HEK293T (cell line): ENCODE measurements at regions not wholly inside any gene's neighbourhood (a gene's known extent, or its start where the extent isn't known, plus 50 kb on each side); places are given as distances from the start of the nearest gene placed in this dataset.

Source experiments
- CTCF ChIA-PET: fragments of 350-600 bp; formaldehyde crosslinking; extraction: SDS; loops from one replicate; lab custom pipeline; 2021; ENCODE audit warnings: antibody characterized with exemption, inconsistent platforms; lab: Yijun Ruan, JAX
- POLR2A ChIA-PET: fragments of 350-600 bp; formaldehyde crosslinking; extraction: SDS; loops from one replicate; lab custom pipeline; 2020; ENCODE audit warnings: antibody characterized with exemption, inconsistent platforms; lab: Yijun Ruan, JAX
- DNase-seq: peaks from one replicate; pipeline ENCODE4 v3.0.0; 2012; ENCODE audit warnings: mixed read lengths; ENCODE audit errors: extremely low spot score
- ARNT ChIP-seq: fragments of 450-650 bp; IDR thresholded peaks from 2 replicates; pipeline ENCODE4 v1.6.1; 2017; ENCODE audit warnings: mild to moderate bottlenecking
- BHLHE40 ChIP-seq: fragments of 450-650 bp; IDR thresholded peaks from 2 replicates; pipeline ENCODE4 v1.6.1; 2016; ENCODE audit warnings: mild to moderate bottlenecking, moderate library complexity, borderline replicate concordance
- CTBP1 ChIP-seq: fragments of 450-650 bp; IDR thresholded peaks from 2 replicates; pipeline ENCODE4 v1.6.1; 2016; ENCODE audit warnings: borderline replicate concordance
- ELF4 ChIP-seq: fragments of 450-650 bp; IDR thresholded peaks from 2 replicates; pipeline ENCODE4 v1.6.1; 2017; ENCODE audit warnings: antibody characterized with exemption
- FOXA1 ChIP-seq: fragments of 450-650 bp; IDR thresholded peaks from 2 replicates; pipeline ENCODE4 v1.6.1; 2016; ENCODE audit warnings: mild to moderate bottlenecking
- FOXK2 ChIP-seq: fragments of 450-650 bp; IDR thresholded peaks from 2 replicates; pipeline ENCODE4 v1.6.1; 2016; ENCODE audit warnings: mild to moderate bottlenecking
- FOXM1 ChIP-seq: fragments of 450-650 bp; IDR thresholded peaks from 2 replicates; pipeline ENCODE4 v1.6.1; 2017; ENCODE audit warnings: mild to moderate bottlenecking, borderline replicate concordance
- HDGF ChIP-seq: fragments of 450-650 bp; IDR thresholded peaks from 2 replicates; pipeline ENCODE4 v1.6.1; 2017; ENCODE audit warnings: antibody characterized with exemption, borderline replicate concordance
- L3MBTL2 ChIP-seq: fragments of 450-650 bp; conservative IDR thresholded peaks from 2 replicates; pipeline ENCODE4 v1.6.1; 2016; ENCODE audit warnings: mild to moderate bottlenecking
- LEF1 ChIP-seq: fragments of 450-650 bp; IDR thresholded peaks from 2 replicates; pipeline ENCODE4 v1.6.1; 2017; ENCODE audit warnings: mild to moderate bottlenecking, borderline replicate concordance
- NFRKB ChIP-seq: fragments of 450-650 bp; IDR thresholded peaks from 2 replicates; pipeline ENCODE4 v1.6.1; 2016; ENCODE audit warnings: mild to moderate bottlenecking, moderate library complexity
- SP1 ChIP-seq: fragments of 450-650 bp; IDR thresholded peaks from 2 replicates; pipeline ENCODE4 v1.6.1; 2017
- SUZ12 ChIP-seq: fragments of 450-650 bp; IDR thresholded peaks from 2 replicates; pipeline ENCODE4 v1.6.1; 2016; ENCODE audit warnings: mild to moderate bottlenecking
- TARDBP ChIP-seq: fragments of 450-650 bp; IDR thresholded peaks from 2 replicates; pipeline ENCODE4 v1.6.1; 2016
- ZNF384 ChIP-seq: fragments of 450-650 bp; IDR thresholded peaks from 2 replicates; pipeline ENCODE4 v1.6.1; 2016
- TF ChIP-seq, protein P1 (sequence below): fragments of 450-650 bp; IDR thresholded peaks from 2 replicates; pipeline ENCODE4 v1.6.1; 2016

DNA sequence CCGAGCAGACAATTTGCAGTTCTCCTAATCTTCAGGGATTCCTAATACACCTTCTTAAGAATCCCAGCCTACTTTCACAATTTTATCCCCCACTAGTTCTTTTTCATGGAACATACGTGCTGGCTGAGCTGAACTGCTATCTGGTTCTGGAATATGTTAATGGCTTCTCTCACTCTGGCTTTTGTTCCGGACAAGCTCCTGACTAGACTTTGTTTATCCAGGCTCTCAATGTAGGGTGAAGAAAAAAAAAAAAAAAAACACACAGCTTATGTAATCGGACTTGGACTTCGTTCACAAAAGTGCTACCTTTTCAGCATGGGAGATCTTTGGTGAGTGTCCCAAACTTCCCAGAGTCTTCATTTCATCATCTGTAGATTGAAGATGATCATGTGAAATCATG lies 555.4 kb upstream of the CPEB2 start:
- CTCF ChIA-PET, result no interaction called here
- DNase-seq, result no peak
- POLR2A ChIA-PET, result no interaction called here
- TF ChIP-seq FOXA1, result no peak
- no peak for TF ChIP-seq NFRKB
- TF ChIP-seq, protein P1, sequence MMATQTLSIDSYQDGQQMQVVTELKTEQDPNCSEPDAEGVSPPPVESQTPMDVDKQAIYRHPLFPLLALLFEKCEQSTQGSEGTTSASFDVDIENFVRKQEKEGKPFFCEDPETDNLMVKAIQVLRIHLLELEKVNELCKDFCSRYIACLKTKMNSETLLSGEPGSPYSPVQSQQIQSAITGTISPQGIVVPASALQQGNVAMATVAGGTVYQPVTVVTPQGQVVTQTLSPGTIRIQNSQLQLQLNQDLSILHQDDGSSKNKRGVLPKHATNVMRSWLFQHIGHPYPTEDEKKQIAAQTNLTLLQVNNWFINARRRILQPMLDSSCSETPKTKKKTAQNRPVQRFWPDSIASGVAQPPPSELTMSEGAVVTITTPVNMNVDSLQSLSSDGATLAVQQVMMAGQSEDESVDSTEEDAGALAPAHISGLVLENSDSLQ, result no peak
- TF ChIP-seq FOXM1, result no peak
- no peak for TF ChIP-seq TARDBP
- no peak for TF ChIP-seq L3MBTL2
- TF ChIP-seq LEF1, result no peak
- TF ChIP-seq SP1, result no peak
- TF ChIP-seq FOXK2, result no peak
- TF ChIP-seq ARNT, result no peak
- no peak for TF ChIP-seq BHLHE40
- TF ChIP-seq CTBP1, result no peak
- no peak for TF ChIP-seq ELF4
- no peak for TF ChIP-seq SUZ12

DNA sequence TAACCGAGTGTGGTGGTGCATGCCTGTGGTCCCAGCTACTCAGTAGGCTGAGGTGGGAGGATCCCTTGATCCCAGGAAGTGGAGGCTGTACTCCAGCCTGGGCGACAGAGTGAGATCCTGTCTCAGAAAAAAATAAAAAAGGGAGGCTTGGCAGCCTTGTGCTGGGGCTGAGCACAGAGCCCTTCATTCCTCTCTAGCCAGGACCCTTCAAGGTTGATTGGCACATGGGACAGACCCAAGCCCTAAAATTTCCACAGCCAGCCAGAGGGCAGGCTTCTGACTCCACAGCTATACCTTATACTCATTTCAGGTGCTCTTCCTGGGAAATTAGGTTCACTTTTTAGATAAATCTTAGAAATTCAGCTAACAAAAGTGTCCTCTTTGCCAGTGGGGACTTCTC lies 553.0 kb upstream of the CPEB2 start:
- DNase-seq, result no peak
- CTCF ChIA-PET, result no interaction called here
- TF ChIP-seq L3MBTL2, result no peak
- no peak for TF ChIP-seq LEF1
- no peak for TF ChIP-seq ELF4
- no peak for TF ChIP-seq HDGF
- TF ChIP-seq, protein P1, result no peak
- POLR2A ChIA-PET, result no interaction called here

DNA sequence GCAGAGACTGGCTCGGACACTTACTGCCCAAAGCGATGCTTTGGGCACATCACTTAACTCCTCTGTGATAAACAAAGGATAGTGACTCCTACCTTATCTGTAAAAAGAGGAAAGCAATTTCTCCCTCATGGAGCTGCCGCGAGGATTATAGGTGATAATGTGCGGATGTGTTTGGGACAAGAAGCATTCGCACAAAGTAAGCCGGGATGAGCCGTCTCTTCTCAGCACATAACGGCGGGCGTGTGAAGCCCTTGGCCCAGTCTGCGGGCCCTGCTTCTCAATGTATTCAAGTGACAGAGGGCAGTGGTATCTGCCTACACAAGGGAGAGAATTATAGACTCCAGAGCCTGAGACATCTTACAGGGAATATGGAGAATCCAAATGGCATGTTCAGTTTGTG lies 550.3 kb upstream of the CPEB2 start:
- CTCF ChIA-PET, result no interaction called here
- POLR2A ChIA-PET, result no interaction called here
- no peak for DNase-seq
- no peak for TF ChIP-seq ARNT
- TF ChIP-seq HDGF, result no peak
- TF ChIP-seq LEF1, result no peak

DNA sequence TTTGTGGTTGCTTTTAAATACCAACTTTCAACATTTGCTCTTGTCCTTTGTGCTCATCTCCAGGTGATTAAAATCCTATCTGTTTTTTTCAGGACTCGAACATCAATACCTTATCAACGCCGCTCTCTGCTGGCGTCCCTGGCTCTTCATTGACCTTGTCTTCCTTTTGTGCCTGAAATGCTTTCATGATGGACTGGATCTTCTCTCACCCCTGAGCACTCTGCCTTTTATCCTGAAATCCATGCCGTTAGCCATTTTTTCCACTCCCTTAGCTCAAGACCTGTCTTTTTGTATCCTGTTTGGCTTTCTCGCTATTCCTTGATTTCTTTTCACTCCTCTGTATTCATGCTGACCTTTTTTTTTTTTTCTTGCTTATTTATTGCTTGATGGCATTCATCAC lies 549.5 kb upstream of the CPEB2 start:
- CTCF ChIA-PET, result no interaction called here
- TF ChIP-seq ELF4 (no peak), CTBP1 (no peak), HDGF (no peak), SP1 (no peak), BHLHE40 (no peak), L3MBTL2 (no peak), LEF1 (no peak)
- TF ChIP-seq, protein P1, result no peak
- POLR2A ChIA-PET, result no interaction called here
- no peak for DNase-seq

DNA sequence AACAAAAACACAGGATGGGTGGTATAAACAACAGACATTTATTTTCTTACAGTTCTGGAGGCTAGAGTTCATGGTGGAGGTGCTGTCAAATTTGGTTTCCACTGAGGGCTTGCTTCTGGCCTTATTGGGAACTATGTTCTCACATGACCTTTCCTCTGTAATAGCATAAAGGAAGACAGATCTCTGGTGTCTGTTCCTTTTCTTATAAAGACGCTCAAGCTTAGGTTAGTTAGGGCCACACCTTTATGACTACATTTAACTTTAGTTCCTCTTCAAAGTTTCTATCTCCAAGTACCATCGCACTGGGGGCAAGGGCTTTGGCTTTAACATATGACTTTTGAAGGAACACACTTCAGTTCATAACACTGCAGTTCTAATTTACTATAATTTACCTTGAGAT lies 543.8 kb upstream of the CPEB2 start:
- DNase-seq, result no peak
- ChIA-PET POLR2A (no interaction called here), CTCF (no interaction called here)

DNA sequence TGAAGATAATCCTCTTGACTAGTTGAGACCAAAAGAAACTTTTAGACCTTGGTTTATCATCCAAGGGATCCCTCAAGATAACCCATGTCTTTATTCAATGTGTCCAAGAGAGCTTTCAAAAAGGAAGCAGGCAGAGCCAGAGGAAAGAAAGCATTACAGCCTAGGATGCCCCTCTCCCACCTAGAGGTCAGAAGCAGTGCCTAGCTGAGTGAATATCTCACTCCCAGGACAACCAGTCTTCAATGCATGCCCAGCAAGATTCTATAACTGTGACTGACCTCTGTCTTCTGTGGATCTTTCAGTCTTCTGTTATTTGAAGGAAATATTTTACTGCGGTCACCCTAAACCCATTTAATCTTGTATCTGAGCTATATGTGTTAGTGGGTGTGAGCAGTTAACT lies 537.2 kb upstream of the CPEB2 start:
- TF ChIP-seq ELF4, result no peak
- TF ChIP-seq HDGF, result no peak
- POLR2A ChIA-PET, result no interaction called here
- no peak for DNase-seq
- CTCF ChIA-PET, result no interaction called here

More for the DNA sequence above, 543.8 kb upstream of the CPEB2 start:
- TF ChIP-seq SP1 (no peak), BHLHE40 (no peak), NFRKB (no peak), TARDBP (no peak), FOXK2 (no peak), L3MBTL2 (no peak), SUZ12 (no peak), ZNF384 (no peak), CTBP1 (no peak), ELF4 (no peak), HDGF (no peak), FOXA1 (no peak), LEF1 (no peak), FOXM1 (no peak), ARNT (no peak)
- TF ChIP-seq, protein P1, result no peak

DNA sequence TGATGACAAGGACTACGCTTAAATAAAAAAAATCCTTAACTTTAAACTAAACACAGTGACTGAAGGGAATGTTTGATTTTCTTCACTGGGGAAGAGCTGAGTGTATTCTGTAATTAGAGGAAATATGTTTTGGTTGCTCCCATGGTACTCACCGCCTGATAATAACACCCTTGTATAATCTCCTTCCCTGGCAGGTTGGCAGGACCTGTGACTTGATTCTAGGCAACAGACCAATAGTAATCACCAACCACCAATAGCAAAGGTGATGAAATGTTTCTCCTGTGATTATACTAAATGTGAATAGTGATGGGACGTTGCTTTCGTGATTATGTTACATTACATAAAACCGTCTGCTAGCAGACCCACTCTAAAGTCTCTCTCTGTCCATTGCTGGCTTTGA lies 536.8 kb upstream of the CPEB2 start:
- no peak for DNase-seq
- no peak for TF ChIP-seq FOXM1
- ChIA-PET POLR2A (no interaction called here), CTCF (no interaction called here)

DNA sequence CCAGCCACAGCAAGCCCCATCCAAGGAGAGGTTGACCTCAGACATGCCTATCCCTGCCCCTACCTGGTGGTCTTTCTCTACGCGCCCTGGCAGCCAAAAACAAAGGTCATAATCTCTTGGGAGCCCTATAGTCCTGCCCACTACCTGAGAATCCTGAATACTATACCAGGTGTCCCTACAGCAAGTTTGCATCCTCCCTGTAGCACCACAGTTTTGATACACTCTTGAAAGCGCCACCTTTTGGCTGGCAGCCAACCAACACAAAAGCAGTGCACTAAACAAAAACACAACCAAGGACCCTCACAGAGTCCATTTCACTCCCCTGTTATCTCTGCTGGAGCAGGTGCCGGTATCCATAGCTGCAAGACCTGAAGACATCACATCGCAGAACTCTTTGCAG lies 523.8 kb upstream of the CPEB2 start:
- TF ChIP-seq SP1, result no peak
- TF ChIP-seq ARNT, result no peak
- DNase-seq, result no peak
- ChIA-PET CTCF (no interaction called here), POLR2A (no interaction called here)
